NCI-H446 (cell line): ENCODE measurements at regions not wholly inside any gene's neighbourhood (a gene's known extent, or its start where the extent isn't known, plus 50 kb on each side); places are given as distances from the start of the nearest gene placed in this dataset.
A peak's percentile ranks its signal among the peaks of the same experiment; 100 is the strongest.

Experiments used
- DNase-seq, 2 experiments: peaks; one replicate each; lab custom pipeline; 2025; lab: John Stamatoyannopoulos, UW

GRCh38 chr11:123255909-123256308 lies 60.9 kb upstream of the CLMP start:
- DNase-seq: peak in 1 of 2 experiments; percentile 15

- DNase-seq: no peak
Observed at GRCh38 chr11:123254357-123254756, 59.3 kb upstream of the CLMP start.

GRCh38 chr11:123253911-123254310 lies 58.9 kb upstream of the CLMP start:
- DNase-seq: peak in 1 of 2 experiments; percentile 41

- no peak for DNase-seq
Observed at GRCh38 chr11:123253223-123253622, 58.2 kb upstream of the CLMP start.

GRCh38 chr11:123251657-123252344 lies 56.8 kb upstream of the CLMP start:
- peak; percentile 39 to 80 for DNase-seq

- peak in 1 of 2 experiments; percentile 14 for DNase-seq
Observed at GRCh38 chr11:123250892-123251656, 56.0 kb upstream of the CLMP start.

GRCh38 chr11:123249354-123249753 lies 54.3 kb upstream of the CLMP start:
- no peak for DNase-seq

GRCh38 chr11:123247813-123248379 lies 52.8 kb upstream of the CLMP start:
- DNase-seq: no peak

GRCh38 chr11:123247496-123247799 lies 52.4 kb upstream of the CLMP start:
- no peak for DNase-seq

- peak; percentile 79 to 91 for DNase-seq
Observed at GRCh38 chr11:123246749-123247495, 51.9 kb upstream of the CLMP start.

GRCh38 chr11:123245567-123245966 lies 50.5 kb upstream of the CLMP start:
- no peak for DNase-seq
